Endothelial cell of umbilical vein (primary cell): ENCODE measurements at regions not wholly inside any gene's neighbourhood (a gene's known extent, or its start where the extent isn't known, plus 50 kb on each side); places are given as distances from the start of the nearest gene placed in this dataset.

ENCODE experiments used
- BruUV-seq: library from RNA; stranded (reverse); fragments of 400-500 nt; replicated peaks from 2 replicates; lab custom pipeline; 2021; lab: Mats Ljungman, UMichigan
- CTCF ChIA-PET: fragments of 300-600, 350-600 bp; sonication (Branson Sonifier 250); formaldehyde crosslinking; loops from one replicate; lab custom pipeline; 2021; ENCODE audit warnings: antibody characterized with exemption, inconsistent platforms; lab: Charles Lee
- POLR2A ChIA-PET: fragments of 300-600, 350-600 bp; sonication (Branson Sonifier 250); formaldehyde crosslinking; loops from one replicate; lab custom pipeline; 2021; ENCODE audit warnings: antibody characterized with exemption, inconsistent platforms; lab: Charles Lee
- DNase-seq: peaks from one replicate; pipeline ENCODE4 v3.0.0-alpha.2; 2011; ENCODE audit warnings: low read depth, low spot score
- FAIRE-seq: peaks from 2 replicates; lab custom pipeline; 2011; peaks lifted over from hg19 to GRCh38; lab: Jason Lieb, UNC
- H2AFZ ChIP-seq: 2 replicates; pipeline ENCODE4 v1.6.0; 2012; ENCODE audit warnings: low read depth, low read length, control low read depth, inconsistent platforms
- H3K27ac ChIP-seq: 2 replicates; pipeline ENCODE4 v1.5.1; 2011; ENCODE audit warnings: low read depth, mild to moderate bottlenecking, control low read depth, low read length, moderate library complexity; ENCODE audit not compliant: insufficient read depth
- H3K27me3 ChIP-seq, 2 experiments: 2 replicates each; pipeline versions ENCODE4 v1.6.0 to v1.6.1; 2011; ENCODE audit warnings: low read length in 2 of 2, mixed read lengths in 1 of 2; ENCODE audit not compliant: control insufficient read depth in 2 of 2, insufficient read depth in 2 of 2
- H3K36me3 ChIP-seq, 2 experiments: 2 replicates in 1 of 2; 3 replicates in 1 of 2; pipeline ENCODE4 v1.5.1; 2011; ENCODE audit warnings: low read length in 2 of 2, mild to moderate bottlenecking in 1 of 2, moderate library complexity in 1 of 2; ENCODE audit not compliant: control insufficient read depth in 2 of 2, insufficient read depth in 2 of 2; ENCODE audit errors: extremely low read depth in 1 of 2
- H3K4me1 ChIP-seq: 3 replicates; pipeline ENCODE4 v1.5.1; 2011; ENCODE audit warnings: mild to moderate bottlenecking, low read length; ENCODE audit not compliant: control insufficient read depth, insufficient read depth; ENCODE audit errors: extremely low read depth
- H3K4me2 ChIP-seq: 2 replicates; pipeline ENCODE4 v1.6.1; 2011; ENCODE audit warnings: low read length, control low read depth, mixed read lengths; ENCODE audit not compliant: insufficient read depth
- H3K4me3 ChIP-seq, 3 experiments: fragments of 200-600 bp in 1 of 3; sonication (generic), shearing (Covaris generic) in 1 of 3; replicated peaks in 1 of 3; 2 replicates each; pipeline ENCODE4 v1.5.1; 2011 to 2016; ENCODE audit warnings: control low read depth in 3 of 3, low read length in 3 of 3, mild to moderate bottlenecking in 2 of 3, inconsistent platforms in 1 of 3, low read depth in 1 of 3, moderate library complexity in 1 of 3; ENCODE audit not compliant: insufficient read depth in 1 of 3
- H3K79me2 ChIP-seq: 2 replicates; pipeline ENCODE4 v1.6.0; 2012; ENCODE audit warnings: low read length, inconsistent platforms; ENCODE audit not compliant: control insufficient read depth, insufficient read depth
- H3K9ac ChIP-seq: replicated peaks from 2 replicates; pipeline ENCODE3; 2011; ENCODE audit warnings: low read length, control low read depth; ENCODE audit not compliant: insufficient read depth; ENCODE audit errors: extremely low read depth
- H3K9me1 ChIP-seq: replicated peaks from 3 replicates; pipeline ENCODE4 v1.6.0; 2011; ENCODE audit warnings: mild to moderate bottlenecking, low read length; ENCODE audit not compliant: control insufficient read depth, insufficient read depth; ENCODE audit errors: extremely low read depth
- H3K9me3 ChIP-seq: replicated peaks from 2 replicates; pipeline ENCODE4 v1.5.1; 2012; ENCODE audit warnings: low read length, inconsistent platforms; ENCODE audit not compliant: control insufficient read depth, insufficient read depth
- H4K20me1 ChIP-seq: replicated peaks from 2 replicates; pipeline ENCODE3; 2011; ENCODE audit warnings: mild to moderate bottlenecking, low read length; ENCODE audit not compliant: control insufficient read depth, insufficient read depth; ENCODE audit errors: extremely low read depth
- CTCF ChIP-seq, 2 donors: IDR thresholded peaks; 1 replicate in 1 of 2; 2 replicates in 1 of 2; pipeline ENCODE4 v1.5.1; 2011; ENCODE audit warnings: low read length in 2 of 2, mild to moderate bottlenecking in 2 of 2, moderate library complexity in 2 of 2, control low read depth in 1 of 2, inconsistent platforms in 1 of 2, low read depth in 1 of 2; ENCODE audit not compliant: insufficient read depth in 1 of 2; ENCODE audit errors: extremely low read depth in 1 of 2
- EZH2 ChIP-seq: IDR thresholded peaks from 2 replicates; pipeline ENCODE4 v1.6.1; 2012; ENCODE audit warnings: borderline replicate concordance, low read depth, mild to moderate bottlenecking, moderate library complexity, low read length, inconsistent platforms; ENCODE audit not compliant: severe bottlenecking
- FOS ChIP-seq: IDR thresholded peaks from 2 replicates; pipeline ENCODE4 v1.6.1; 2011; ENCODE audit warnings: mild to moderate bottlenecking, low read length, moderate library complexity, borderline replicate concordance; ENCODE audit not compliant: insufficient read depth
- GATA2 ChIP-seq: IDR thresholded peaks from 2 replicates; pipeline ENCODE4 v1.7.0; 2011; ENCODE audit warnings: low read depth, mild to moderate bottlenecking, moderate library complexity, mixed read lengths, low read length; ENCODE audit not compliant: insufficient read length, insufficient read depth
- JUN ChIP-seq: IDR thresholded peaks from 2 replicates; pipeline ENCODE4 v1.6.1; 2011; ENCODE audit warnings: borderline replicate concordance, low read depth; ENCODE audit not compliant: insufficient read length, insufficient read depth
- MAX ChIP-seq: IDR thresholded peaks from 2 replicates; pipeline ENCODE4 v1.6.1; 2011; ENCODE audit not compliant: insufficient read depth, insufficient read length
- MYC ChIP-seq: IDR thresholded peaks from one replicate; pipeline ENCODE4 v1.6.1; 2011; ENCODE audit warnings: mild to moderate bottlenecking, low read depth, low read length
- POLR2A ChIP-seq: IDR thresholded peaks from 2 replicates; pipeline ENCODE4 v1.6.1; 2012; ENCODE audit warnings: low read depth, mild to moderate bottlenecking, control low read depth, low read length
- POLR2AphosphoS5 ChIP-seq: IDR thresholded peaks from 2 replicates; pipeline ENCODE4 v1.6.1; 2012; ENCODE audit warnings: low read depth, mild to moderate bottlenecking, control low read depth, low read length, moderate library complexity; ENCODE audit not compliant: insufficient read depth
- dilution Hi-C: fragments of 300-500 bp; cut with MboI; formaldehyde crosslinking; loops from one replicate; pipeline ENCODE4 v1.15.0; 2019; ENCODE audit warnings: low sequenced_read_pairs; ENCODE audit not compliant: extremely low pct_ligation_motif_present
- intact Hi-C: fragments of 100-400 bp; cut with micrococcal nuclease; formaldehyde crosslinking; loops from one replicate; pipeline ENCODE4 v1.10.0; 2022

- H3K4me3 ChIP-seq: no peak overlapping the region
- no peaks in the 10 kb centered on the region for H4K20me1 ChIP-seq
- FAIRE-seq (no peak), DNase-seq (no peak)
- H3K9me1 ChIP-seq: no peaks in the 10 kb centered on the region
- no peaks in the 10 kb centered on the region for H3K36me3 ChIP-seq
- H2AFZ ChIP-seq: no peak overlapping the region
- H3K27ac ChIP-seq: no peak overlapping the region
- H3K79me2 ChIP-seq: no peaks in the 10 kb centered on the region
- no peaks in the 10 kb centered on the region for H3K9me3 ChIP-seq
- TF ChIP-seq CTCF (IDR thresholded peaks at IDR 0.05; ENCODE audit: extremely low read depth in 1 of 2, insufficient read depth in 1 of 2, low read depth in 1 of 2, low read length in 2 of 2) (no peak), FOS (no peak), GATA2 (no peak), JUN (no peak), EZH2 (no peak), POLR2A (no peak), POLR2AphosphoS5 (no peak), MAX (no peak), MYC (no peak)
- intact Hi-C loops: no loop called here
- H3K9ac ChIP-seq: no peak overlapping the region
- no peak overlapping the region for H3K4me2 ChIP-seq
- peaks cover 0 to 3% of the 10 kb centered on the region in 2 experiments for H3K27me3 ChIP-seq
- ChIA-PET POLR2A (no interaction called here), CTCF (no interaction called here)
- BruUV-seq: no TSS peak
- dilution Hi-C loops: no loop called here
- no peaks in the 10 kb centered on the region for H3K4me1 ChIP-seq
Observed at GRCh38 chr15:58285921-58286278, 145.9 kb upstream of the LIPC start.
